GM19035 (cell line): ENCODE measurements at regions not wholly inside any gene's neighbourhood (a gene's known extent, or its start where the extent isn't known, plus 50 kb on each side); places are given as distances from the start of the nearest gene placed in this dataset.

Source experiments
- ATAC-seq: cut with Tn5 transposase; IDR thresholded peaks from one replicate; pipeline ENCODE4 v1.9.1; 2021; ENCODE audit not compliant: unreplicated experiment

DNA sequence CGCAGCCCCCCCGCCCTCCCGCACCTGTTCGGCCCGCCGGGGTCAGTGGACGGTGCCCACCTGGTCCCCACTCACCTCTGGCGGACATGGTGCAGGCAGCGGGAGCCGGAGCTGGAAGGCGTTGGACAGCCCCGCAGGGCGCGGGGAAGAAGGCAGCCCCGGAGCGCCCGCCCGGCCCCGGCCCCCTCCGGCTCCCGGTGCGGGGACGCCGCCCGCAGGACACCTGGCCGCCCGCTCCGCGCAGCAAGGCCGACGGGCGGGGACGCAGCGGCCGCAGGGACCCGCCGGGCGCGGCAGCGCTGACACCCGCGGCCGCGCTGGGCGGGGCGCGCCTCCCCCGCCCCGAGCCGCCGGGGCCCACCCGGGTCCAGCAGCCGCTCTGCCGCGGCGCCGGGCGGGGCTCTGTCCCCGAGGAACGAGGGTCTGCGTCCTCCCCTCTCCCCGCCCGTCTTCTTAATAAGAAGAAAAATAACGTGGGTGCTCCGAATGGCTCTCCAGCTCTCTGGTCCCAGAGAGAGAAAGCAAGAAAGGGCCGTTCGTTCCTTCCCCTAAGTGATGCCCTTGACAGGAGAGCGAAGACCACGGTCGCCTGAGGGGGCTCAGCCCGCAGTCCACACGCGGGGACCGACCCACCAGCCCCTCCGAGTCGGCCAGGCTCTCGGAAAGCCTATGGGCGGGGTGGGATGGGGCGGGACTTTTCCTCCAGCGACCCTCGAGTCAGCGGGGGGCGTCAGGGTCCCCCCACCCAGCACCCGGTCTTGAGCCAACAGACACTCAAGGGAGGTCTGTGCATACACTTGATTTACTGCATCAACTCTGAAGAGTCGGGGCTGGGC, 53.4 kb upstream of the FHIP2A start:
- ATAC-seq: peak; percentile 50

DNA sequence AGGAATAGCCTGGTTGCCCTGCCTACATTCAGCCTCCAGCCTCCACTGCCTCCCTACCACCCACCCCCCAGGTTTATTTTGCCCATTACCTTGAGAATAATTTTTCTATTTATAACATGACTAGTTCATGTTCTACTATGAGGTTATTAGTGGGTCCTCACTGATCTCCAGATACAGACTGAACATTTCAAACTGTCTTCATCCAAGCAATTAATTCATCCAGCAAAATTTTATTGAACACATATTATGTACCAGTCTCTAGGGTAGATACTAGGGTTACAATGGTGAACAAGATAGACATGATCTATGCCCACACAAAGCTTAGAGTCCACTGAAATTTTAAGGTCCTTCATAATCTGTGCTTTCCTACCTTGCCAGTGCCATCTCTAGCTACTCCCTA, 51.6 kb upstream of the FHIP2A start:
- ATAC-seq: no peak

DNA sequence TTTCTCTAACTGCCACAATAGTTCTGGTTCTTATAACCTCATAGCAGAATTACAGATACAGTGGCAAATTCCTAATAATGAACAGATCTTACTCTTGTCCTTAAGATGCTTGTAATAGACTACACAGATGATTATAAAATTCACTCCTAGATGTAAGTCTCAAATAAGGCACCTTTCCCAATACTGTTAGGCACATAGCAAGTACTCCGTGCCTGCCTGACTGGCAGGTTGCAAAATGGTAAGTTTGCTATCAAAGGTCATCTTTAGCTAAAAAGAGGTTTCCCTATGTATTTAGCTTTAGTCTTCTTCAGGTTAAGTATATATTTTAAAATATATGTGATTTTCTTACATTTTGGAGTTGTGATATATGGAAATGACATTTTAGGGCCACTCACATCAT, 50.4 kb upstream of the FHIP2A start:
- ATAC-seq: no peak

DNA sequence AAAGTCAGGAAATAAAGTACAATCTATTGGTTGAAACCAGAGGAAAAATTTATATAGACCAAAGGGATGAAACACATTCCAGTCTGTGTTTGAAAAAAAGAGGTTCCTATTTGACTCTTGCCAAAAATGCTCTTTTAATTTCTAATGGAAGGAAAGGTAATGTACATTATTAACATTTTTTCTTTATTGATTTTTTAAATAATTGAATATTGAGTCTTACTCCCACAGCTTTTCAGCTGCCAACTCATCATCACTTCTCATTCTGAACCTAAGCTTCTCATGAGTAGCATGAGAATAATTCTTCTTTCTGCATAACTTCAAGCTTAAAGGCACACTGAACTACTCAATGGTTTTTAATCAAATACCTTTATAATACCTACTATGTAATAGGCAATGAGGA, 49.8 kb upstream of the FHIP2A start:
- no peak for ATAC-seq
